ENCODE measurements at regions not wholly inside any gene's neighbourhood (a gene's known extent, or its start where the extent isn't known, plus 50 kb on each side); places are given as distances from the start of the nearest gene placed in this dataset.

DNA sequence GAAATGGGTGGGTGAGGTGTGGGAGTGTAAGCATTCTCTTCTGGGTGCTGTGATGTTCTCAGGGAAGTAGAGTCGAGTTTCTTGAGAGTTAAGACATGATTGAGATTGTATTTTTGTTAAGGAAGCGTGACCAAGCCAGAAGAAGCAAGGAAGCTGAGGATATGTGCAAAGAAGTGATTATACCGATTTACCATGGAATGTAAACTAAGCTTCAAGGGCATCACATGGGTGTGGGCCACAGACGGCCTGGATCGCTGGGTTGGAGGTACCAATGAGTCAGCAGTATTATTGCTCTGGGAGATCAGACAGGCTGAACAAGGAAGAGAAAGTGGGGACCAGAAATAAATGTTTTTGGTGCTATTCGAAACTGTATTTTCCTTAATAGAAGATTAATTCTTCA is 184.1 kb upstream of the GMDS start:
- Histone ChIP-seq H3K4me1 (peaks cover 4% of the 10 kb centered on the region), H3K27ac (no peak overlapping the region), H3K9me3 (no peaks in the 10 kb centered on the region), H3K27me3 (ENCODE audit: insufficient read depth in 3 of 3, low read length in 2 of 3) (no peaks in the 10 kb centered on the region), H3K36me3 (ENCODE audit: insufficient read depth in 1 of 2, low read depth in 1 of 2) (no peaks in the 10 kb centered on the region), H3K4me3 (no peak overlapping the region)
- TF ChIP-seq, protein P1, sequence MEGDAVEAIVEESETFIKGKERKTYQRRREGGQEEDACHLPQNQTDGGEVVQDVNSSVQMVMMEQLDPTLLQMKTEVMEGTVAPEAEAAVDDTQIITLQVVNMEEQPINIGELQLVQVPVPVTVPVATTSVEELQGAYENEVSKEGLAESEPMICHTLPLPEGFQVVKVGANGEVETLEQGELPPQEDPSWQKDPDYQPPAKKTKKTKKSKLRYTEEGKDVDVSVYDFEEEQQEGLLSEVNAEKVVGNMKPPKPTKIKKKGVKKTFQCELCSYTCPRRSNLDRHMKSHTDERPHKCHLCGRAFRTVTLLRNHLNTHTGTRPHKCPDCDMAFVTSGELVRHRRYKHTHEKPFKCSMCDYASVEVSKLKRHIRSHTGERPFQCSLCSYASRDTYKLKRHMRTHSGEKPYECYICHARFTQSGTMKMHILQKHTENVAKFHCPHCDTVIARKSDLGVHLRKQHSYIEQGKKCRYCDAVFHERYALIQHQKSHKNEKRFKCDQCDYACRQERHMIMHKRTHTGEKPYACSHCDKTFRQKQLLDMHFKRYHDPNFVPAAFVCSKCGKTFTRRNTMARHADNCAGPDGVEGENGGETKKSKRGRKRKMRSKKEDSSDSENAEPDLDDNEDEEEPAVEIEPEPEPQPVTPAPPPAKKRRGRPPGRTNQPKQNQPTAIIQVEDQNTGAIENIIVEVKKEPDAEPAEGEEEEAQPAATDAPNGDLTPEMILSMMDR (IDR thresholded peaks at IDR 0.05) = no peak
- WGBS, 3 donors = 66 to 76% (median 67%) methylated on average over 6 of the region's 6 CpGs
- ATAC-seq (no peak), DNase-seq (no peak)
- intact Hi-C loops (cut with DNase I) = no loop called here

DNA sequence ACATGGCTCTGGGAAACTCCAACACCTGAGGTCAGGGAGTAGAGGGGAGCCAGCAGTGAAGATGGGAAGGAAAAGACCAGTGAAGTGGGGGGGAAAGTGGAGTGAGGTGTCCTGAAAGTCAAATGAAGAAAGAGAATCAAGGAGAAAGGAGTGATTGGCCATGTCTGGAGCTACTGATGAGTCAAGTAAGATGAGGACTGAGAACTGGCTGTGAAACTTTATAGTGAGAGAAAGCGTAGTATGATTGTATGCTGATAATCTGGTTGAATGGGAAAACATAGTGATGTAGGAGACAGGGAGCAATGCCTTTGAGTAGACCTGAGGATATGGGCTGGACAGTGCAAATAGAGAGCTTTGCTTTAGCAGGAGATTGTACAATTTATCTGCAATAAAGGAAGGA is 183.6 kb upstream of the GMDS start:
- intact Hi-C loops (cut with DNase I) = no loop called here
- Histone ChIP-seq H3K27ac (no peak overlapping the region), H3K36me3 (ENCODE audit: insufficient read depth in 1 of 2, low read depth in 1 of 2) (no peaks in the 10 kb centered on the region), H3K4me3 (no peak overlapping the region), H3K9me3 (no peaks in the 10 kb centered on the region), H3K27me3 (ENCODE audit: insufficient read depth in 3 of 3, low read length in 2 of 3) (no peaks in the 10 kb centered on the region), H3K4me1 (peaks cover 4% of the 10 kb centered on the region)
- 96 to 100% (median 99%) methylated on average over 1 of the region's 1 CpG for WGBS, 3 donors
- TF ChIP-seq, protein P1 (IDR thresholded peaks at IDR 0.05) = no peak
- ATAC-seq = no peak
- no peak for DNase-seq

DNA sequence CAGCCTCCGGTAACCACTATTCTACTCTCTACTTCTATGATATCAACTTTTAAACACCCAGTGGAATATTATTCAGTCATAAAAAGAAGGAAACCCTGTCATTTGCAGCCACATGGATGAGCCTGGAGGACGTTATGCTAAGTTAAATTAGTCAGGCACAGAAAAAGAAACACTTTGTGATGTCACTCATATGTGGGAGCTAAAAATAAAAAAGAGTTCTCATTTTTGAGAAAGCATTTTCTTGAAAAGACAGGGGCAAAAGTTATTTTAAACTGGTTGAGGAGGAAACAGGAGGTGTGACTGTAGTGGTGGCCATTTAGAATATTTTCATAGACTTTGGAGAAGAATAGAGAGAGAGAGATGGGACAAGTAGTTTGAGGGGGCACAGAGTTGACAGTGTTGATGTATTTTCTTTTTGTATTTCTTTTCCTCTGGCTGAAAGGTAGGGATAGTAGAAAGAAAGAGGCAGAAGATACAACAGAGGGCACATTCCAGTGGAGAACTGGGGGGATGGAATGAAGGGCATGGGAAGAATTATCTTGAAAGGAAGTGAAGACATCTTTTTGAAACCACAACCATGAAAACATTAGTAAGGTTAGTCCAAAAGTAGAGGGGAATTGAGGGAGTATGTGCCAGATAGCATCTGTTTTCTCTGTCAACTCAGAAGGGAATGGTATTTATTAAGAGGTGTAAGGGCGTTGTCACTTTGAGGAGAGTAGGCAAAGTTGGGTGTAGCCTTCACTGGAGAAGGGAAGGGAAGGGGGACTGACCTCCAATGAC is 181.3 kb upstream of the GMDS start:
- Histone ChIP-seq H3K27me3 (ENCODE audit: insufficient read depth in 3 of 3, low read length in 2 of 3) (no peaks in the 10 kb centered on the region), H3K9me3 (no peaks in the 10 kb centered on the region), H3K27ac (no peak overlapping the region), H3K4me3 (no peak overlapping the region), H3K36me3 (ENCODE audit: insufficient read depth in 1 of 2, low read depth in 1 of 2) (no peaks in the 10 kb centered on the region), H3K4me1 (no peaks in the 10 kb centered on the region)
- no peak for ATAC-seq
- no peak for DNase-seq
- 88 to 90% (median 89%) methylated on average over 3 of the region's 3 CpGs for WGBS, 3 donors
- intact Hi-C loops (cut with DNase I) = no loop called here
- TF ChIP-seq, protein P1 (IDR thresholded peaks at IDR 0.05) = no peak

DNA sequence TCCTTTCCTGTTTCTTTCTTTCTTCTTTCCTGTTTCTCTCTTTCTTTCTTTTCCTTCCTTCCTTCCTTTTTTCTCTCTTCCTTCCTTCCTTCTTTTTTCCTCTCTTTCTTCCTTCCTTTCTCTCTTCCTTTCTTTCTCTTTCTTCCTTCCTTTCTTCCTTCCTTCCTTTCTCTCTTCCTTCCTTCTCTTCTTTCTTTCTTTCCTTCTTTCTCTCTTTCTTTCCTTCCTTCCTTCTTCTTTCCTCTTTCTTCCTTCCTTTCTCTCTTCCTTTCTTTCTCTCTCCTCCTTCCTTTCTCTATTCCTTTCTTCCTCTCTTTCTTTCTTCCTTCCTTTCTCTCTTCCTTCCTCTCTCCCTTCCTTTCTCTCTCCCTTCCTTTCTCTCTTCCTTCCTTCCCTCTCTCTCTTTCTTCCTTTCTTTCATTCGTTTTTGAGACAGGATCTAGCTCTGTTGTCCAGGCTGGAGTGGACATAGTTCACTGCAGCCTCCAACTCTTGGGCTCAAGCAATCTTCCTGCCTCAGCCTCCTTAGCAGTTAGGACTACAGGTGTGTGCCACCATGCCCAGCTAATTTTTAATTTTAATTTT is 170.8 kb upstream of the GMDS start:
- no peaks in the 10 kb centered on the region for H3K9me3 ChIP-seq
- H3K27me3 ChIP-seq (ENCODE audit: insufficient read depth in 3 of 3, low read length in 2 of 3) = no peaks in the 10 kb centered on the region
- H3K27ac ChIP-seq = no peak overlapping the region
- no peak for DNase-seq
- no peak for ATAC-seq
- WGBS, 3 donors = 72 to 75% (median 75%) methylated on average over 1 of the region's 1 CpG
- no peaks in the 10 kb centered on the region for H3K36me3 ChIP-seq (ENCODE audit: insufficient read depth in 1 of 2, low read depth in 1 of 2)
- H3K4me1 ChIP-seq = no peaks in the 10 kb centered on the region
- H3K4me3 ChIP-seq = no peak overlapping the region
- TF ChIP-seq, protein P1 (IDR thresholded peaks at IDR 0.05) = no peak
- intact Hi-C loops (cut with DNase I) = no loop called here

All from psoas muscle (tissue), 7 donors.